WI38 (cell line): ENCODE measurements at regions not wholly inside any gene's neighbourhood (a gene's known extent, or its start where the extent isn't known, plus 50 kb on each side); places are given as distances from the start of the nearest gene placed in this dataset.

ENCODE experiments used
- H3K4me3 ChIP-seq: 2 replicates; pipeline ENCODE4 v1.5.1; 2011; ENCODE audit warnings: low read depth, mild to moderate bottlenecking, control low read depth, low read length
- CTCF ChIP-seq: IDR thresholded peaks from 2 replicates; pipeline ENCODE4 v1.5.1; 2012; ENCODE audit warnings: low read depth, mild to moderate bottlenecking, control low read depth, low read length

GRCh38 chr1:229158341-229158921 is 112.5 kb upstream of the RAB4A start:
- TF ChIP-seq CTCF, result no peak

GRCh38 chr1:229158927-229159326 is 112.0 kb upstream of the RAB4A start:
- no peak overlapping the region for H3K4me3 ChIP-seq
- TF ChIP-seq CTCF, result no peak

More at GRCh38 chr1:229158341-229158921, 112.5 kb upstream of the RAB4A start:
- no peak overlapping the region for H3K4me3 ChIP-seq

- no peak for TF ChIP-seq CTCF
- H3K4me3 ChIP-seq, result no peak overlapping the region
Observed at GRCh38 chr1:229159668-229160544, 111.0 kb upstream of the RAB4A start.

GRCh38 chr1:229161740-229162139 is 109.2 kb upstream of the RAB4A start:
- no peak for TF ChIP-seq CTCF
- no peak overlapping the region for H3K4me3 ChIP-seq

GRCh38 chr1:229162825-229163515 is 107.9 kb upstream of the RAB4A start:
- no peak overlapping the region for H3K4me3 ChIP-seq
- no peak for TF ChIP-seq CTCF

- no peak overlapping the region for H3K4me3 ChIP-seq
- no peak for TF ChIP-seq CTCF
Observed at GRCh38 chr1:229164348-229164747, 106.6 kb upstream of the RAB4A start.
